ENCODE measurements at regions not wholly inside any gene's neighbourhood (a gene's known extent, or its start where the extent isn't known, plus 50 kb on each side); places are given as distances from the start of the nearest gene placed in this dataset.
"Not testable (repeated sequence)": the region's sequence is repeated elsewhere in the genome, so short reads cannot be mapped to it uniquely, and the experiment has no call there.

- no peak overlapping the region for H3K4me3 ChIP-seq (ENCODE audit: low read depth, low read length)
Measured at GRCh38 chr4:3865986-3866812, 100.0 kb downstream of the ADRA2C start.

GRCh38 chr4:3866813-3867129 is 100.6 kb downstream of the ADRA2C start:
- no peak overlapping the region for H3K4me3 ChIP-seq (ENCODE audit: low read depth, low read length)

- H3K4me3 ChIP-seq (ENCODE audit: low read depth, low read length): no peak overlapping the region
Measured at GRCh38 chr4:3867403-3868100, 101.4 kb downstream of the ADRA2C start.

GRCh38 chr4:3868211-3869173 is 102.3 kb downstream of the ADRA2C start:
- no peak overlapping the region for H3K4me3 ChIP-seq (ENCODE audit: low read depth, low read length)

GRCh38 chr4:3869174-3869572 is 103.0 kb downstream of the ADRA2C start:
- H3K4me3 ChIP-seq (ENCODE audit: low read depth, low read length): no peak overlapping the region

GRCh38 chr4:3869661-3870566 is 103.7 kb downstream of the ADRA2C start:
- H3K4me3 ChIP-seq (ENCODE audit: low read depth, low read length): no peak overlapping the region

GRCh38 chr4:3870567-3870962 is 104.4 kb downstream of the ADRA2C start:
- H3K4me3 ChIP-seq (ENCODE audit: low read depth, low read length): no peak overlapping the region

- peak overlapping the region; percentile 36 for H3K4me3 ChIP-seq (ENCODE audit: low read depth, low read length)
Measured at GRCh38 chr4:3871181-3871852, 105.1 kb downstream of the ADRA2C start.

GRCh38 chr4:3871881-3872833 is 106.0 kb downstream of the ADRA2C start:
- H3K4me3 ChIP-seq (ENCODE audit: low read depth, low read length): peak overlapping the region; percentile 36

GRCh38 chr4:3872834-3873313 is 106.7 kb downstream of the ADRA2C start:
- H3K4me3 ChIP-seq (ENCODE audit: low read depth, low read length): no peak overlapping the region

- H3K4me3 ChIP-seq (ENCODE audit: low read depth, low read length): no peak overlapping the region
Measured at GRCh38 chr4:3873408-3874027, 107.3 kb downstream of the ADRA2C start.

GRCh38 chr4:3874028-3874415 is 107.8 kb downstream of the ADRA2C start:
- no peak overlapping the region for H3K4me3 ChIP-seq (ENCODE audit: low read depth, low read length)

GRCh38 chr4:3874525-3875110 is 108.4 kb downstream of the ADRA2C start:
- H3K4me3 ChIP-seq (ENCODE audit: low read depth, low read length): no peak overlapping the region

- H3K4me3 ChIP-seq (ENCODE audit: low read depth, low read length): no peak overlapping the region
Measured at GRCh38 chr4:3875466-3875865, 109.3 kb downstream of the ADRA2C start.

GRCh38 chr4:3876057-3876845 is 110.1 kb downstream of the ADRA2C start:
- H3K4me3 ChIP-seq (ENCODE audit: low read depth, low read length): not testable (repeated sequence)

- H3K4me3 ChIP-seq (ENCODE audit: low read depth, low read length): no peak overlapping the region
Measured at GRCh38 chr4:3877236-3877635, 111.1 kb downstream of the ADRA2C start.

- H3K4me3 ChIP-seq (ENCODE audit: low read depth, low read length): no peak overlapping the region
Measured at GRCh38 chr4:3877868-3878267, 111.7 kb downstream of the ADRA2C start.

All from iPS-11a (cell line).